Dedifferentiated amniotic fluid mesenchymal stem cell (primary cell): ENCODE measurements at regions not wholly inside any gene's neighbourhood (a gene's known extent, or its start where the extent isn't known, plus 50 kb on each side); places are given as distances from the start of the nearest gene placed in this dataset.

ENCODE experiments used
- DNase-seq: peaks from one replicate; pipeline ENCODE4 v3.0.0-alpha.2; 2016; ENCODE audit errors: extremely low spot score

DNA sequence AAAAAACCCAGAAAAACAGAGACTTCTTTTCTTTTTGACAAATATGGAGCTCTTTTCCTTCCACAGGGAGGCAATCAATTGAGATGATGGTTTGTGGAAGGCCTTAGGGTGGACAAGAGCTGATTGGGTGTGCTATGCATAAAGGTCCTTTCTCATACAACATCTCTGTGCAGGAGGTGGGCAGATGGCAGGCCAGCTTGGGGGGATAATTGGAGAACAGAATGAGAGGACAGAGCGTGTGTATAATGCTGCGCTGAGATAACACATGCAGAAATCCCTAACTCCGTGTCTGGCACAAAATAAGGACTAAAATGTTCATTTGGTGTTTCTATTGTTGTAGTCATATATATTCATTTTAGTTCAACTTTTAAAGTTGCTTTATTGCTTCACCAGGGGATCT is 159.0 kb upstream of the MEF2C start:
- no peak for DNase-seq

DNA sequence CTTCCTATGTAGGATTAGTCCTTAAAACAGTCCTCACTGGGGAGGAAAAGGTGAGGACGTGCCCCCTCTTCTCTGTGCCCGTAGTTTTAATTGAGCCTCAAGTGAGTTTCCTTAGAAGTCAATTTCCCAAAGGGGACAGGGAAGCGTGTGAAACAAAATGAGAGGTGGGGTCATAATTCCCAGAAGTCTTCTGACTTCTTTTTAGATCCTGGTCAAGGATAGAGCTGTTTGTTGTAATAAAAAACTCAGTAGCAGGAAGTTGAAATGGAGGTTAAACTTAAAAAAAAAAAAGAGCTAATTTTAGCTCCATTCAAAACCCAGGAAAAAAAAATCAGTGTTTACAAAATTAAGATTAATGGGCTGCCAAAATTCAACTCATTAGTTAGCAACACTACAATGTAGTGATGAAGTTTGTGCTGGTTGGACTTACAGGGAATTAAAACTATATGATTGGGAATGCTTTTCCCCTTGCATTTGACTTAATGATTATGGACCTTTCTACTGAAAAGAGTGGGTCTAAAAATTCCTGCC is 158.3 kb upstream of the MEF2C start:
- DNase-seq: no peak

DNA sequence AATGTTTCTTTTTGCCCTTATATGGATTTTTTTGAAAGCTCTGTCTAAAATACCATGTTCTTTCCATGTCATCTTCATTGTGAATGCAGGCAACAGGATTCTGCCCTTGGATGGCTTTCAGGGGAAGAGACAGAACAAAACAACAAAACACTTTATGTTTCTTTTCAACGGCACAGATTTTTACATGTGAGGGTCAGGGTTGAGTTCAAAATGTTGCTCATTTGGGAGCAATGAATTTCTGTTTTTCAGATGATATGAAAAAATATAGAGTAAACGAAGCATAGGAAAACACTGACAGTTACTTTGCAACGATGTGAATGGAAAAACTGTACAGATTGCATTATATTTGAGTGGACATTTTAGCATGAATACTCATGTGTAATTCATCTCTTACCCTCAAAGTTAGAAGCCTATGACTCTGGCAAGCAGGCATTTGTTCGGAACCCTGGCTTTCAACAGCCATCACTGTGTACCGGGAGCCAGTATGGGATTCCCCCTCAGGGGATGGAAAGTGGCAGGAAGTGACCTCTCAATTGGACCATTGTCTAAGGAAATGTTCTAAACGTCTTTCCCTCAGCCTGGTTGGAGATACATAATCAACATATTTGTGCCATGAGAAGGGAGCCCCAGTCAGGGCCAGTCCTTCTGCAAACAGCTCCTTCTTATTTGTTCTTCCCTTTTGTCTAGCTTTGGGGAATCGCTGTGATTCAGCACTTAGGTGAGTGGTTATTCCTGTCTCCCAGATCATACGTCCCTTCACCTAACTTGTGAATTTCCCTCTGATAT is 153.9 kb upstream of the MEF2C start:
- DNase-seq: no peak

DNA sequence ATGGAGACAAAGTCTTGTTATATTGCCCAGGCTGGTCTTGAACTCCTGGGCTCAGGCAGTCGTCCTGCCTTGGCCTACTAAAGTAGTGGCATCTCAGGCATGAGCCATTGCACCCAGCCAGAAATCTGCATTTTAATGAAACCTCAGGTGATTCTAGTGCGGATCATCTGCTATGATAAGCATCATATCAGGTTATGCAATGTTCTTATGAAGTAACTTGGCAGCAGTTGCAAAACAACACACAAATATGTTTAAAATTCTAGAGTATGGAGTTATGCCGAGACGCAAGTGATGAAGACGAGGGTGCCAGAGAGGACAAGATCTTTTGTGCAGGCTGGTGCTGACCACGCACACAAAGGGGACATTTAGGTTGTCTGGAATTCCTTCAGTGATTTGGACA is 153.2 kb upstream of the MEF2C start:
- no peak for DNase-seq

DNA sequence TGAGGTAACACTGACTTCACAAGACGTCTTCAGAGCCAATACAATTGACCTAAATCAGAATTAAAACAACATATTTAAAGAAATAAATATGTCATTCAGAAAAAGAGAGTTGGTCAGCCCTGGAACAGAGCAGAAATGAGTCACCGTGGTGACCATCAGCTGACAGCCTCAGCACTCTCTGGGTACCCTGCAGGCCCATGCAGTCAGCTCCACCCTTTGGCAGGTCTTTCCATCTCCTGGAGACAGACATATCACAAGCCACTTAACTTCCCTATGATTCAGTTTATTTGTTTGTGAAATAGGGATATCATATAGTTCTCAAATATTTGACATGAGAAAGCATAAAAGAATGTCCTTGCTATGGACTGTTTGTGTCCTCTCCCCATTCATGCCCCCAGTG is 151.6 kb upstream of the MEF2C start:
- peak; percentile 47 for DNase-seq

DNA sequence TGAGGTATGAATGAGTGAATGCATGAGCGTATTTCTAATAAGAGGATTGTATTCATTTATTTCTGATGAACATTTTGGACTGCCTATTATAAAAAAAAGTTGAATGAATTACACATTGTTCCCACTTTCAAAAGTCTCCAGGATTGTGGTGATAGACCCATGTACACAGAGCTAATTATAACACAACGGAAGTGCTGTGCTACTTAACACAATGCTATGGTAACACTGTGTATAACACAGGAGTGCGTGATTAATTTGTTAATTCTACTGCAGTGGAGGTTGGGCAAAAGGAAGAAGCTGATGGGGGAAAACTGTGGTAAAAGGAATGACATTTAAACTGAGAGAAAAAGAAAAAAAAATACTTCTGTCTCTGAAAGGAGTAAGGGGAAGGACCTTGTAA is 147.8 kb upstream of the MEF2C start:
- DNase-seq: no peak

DNA sequence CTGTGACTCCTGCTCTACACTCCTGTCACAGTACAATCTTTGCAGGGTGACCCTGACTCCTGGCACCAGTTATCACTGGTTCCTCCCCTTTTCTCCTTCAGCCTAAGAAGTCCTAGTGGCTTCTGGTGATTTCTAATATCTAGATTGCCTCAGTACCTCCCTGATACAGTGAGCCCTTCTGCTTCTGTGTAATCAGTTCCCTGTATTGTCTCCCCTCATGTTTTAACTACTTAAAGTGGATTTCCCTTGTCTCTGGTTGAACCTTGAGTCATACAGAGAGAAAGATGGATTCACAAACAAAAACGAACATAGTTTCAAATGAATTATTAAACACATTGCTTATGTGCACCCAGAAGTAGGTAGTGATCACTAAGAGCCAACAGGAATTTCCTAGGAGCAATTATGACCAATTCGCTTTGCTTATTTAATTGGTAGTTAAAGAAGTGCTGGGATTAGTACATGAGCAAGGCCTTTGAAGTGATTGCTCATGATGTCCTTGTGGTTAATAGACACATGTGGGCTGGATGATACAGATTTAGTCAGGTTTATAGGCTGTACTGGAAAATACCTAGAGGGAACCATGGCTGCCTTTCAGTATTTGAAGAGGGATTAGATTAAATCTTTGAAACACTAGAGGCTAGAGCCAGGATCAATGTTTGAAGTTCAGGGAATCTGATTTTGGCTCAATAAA is 145.8 kb upstream of the MEF2C start:
- no peak for DNase-seq

DNA sequence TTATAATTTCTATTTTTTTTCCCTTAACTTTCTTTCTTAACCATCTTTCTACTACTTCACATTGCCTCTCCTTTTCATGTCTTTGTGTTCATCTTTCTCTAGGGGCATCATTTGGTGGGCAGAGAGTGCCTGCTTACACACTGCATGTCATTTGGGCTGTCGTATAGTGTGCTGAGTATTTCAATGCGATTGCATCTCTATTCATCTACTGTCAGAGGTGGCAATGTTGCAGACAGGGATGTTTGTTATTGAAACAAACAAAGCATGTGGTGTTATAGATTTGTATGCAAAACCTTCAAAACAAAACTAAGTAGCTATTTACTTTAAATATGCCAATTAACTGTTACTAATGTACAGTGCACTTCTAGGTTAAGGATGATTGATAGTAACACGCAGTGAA is 141.1 kb upstream of the MEF2C start:
- no peak for DNase-seq

DNA sequence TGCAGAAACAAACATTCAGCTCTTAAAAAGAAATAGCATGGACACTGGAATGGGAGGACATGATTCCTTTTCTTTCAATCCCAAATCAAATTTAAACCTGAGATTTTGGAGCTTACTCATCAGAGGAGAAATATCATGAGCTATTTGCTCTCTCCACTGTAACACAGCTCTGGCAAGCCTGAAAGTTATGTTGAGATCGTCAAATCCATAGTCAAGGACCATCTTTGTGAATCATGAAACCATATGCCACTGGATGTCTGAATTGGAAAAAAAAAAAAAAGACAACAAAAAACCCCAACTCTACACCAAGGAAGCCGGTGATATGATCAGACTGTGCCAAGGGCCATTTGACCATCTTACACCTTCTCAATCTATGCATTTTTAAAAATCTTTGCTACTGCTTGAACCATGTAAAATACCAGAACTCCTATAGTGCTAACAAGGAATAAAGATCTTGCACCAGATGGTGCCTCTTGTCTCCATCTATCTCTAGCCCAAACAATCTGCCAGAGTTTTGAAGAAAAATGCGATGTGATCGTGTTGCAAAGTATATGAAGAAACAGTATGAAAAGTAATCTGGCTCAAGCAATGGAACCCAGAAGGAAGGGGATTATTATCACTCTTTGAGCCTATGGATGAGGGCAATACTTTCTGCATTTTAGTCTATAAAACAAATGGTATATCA is 138.1 kb upstream of the MEF2C start:
- no peak for DNase-seq

DNA sequence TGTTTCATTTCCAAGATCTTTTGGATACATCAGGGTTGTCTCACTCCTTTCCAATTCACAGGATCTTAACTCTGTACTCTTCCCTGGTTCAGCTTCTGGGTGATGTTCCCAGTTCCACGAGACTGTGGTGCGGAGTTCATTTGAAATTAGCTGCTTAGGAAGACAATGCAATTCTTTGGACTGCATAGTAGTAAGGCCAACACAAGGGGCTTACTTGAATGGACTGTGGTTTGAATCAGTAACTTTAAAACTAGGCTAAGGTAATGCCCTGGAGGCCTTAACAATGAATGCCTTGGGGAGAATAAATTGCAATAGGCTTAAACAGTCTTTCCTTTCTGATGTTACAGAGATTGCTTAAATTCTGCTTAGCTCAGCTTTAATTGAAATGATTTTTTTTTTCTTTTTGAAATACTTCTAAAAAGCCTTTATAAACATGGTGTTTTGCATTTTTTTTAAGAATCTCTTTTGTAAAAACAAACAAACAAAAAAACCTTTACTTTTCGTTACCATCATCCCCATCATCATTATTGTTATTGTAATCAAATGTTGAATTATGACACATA is 133.8 kb upstream of the MEF2C start:
- no peak for DNase-seq

DNA sequence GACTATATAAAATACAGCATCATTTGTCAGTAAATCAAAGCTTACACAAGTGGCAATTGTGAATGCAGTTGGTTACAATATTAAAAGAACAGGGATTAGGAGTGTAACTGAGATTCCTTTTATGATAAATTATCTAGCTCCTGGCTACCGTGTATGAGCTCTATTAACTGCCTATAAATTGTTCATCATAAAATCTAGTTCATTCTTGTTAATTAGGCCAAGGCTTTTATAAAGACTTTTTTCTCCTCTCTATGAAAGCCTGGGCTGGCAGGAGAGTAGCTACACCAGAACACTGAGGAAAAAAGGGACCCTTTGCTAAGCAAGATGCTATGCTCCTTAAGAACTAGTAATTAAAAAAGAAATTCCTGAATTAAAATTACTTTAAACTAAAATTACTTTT is 132.4 kb upstream of the MEF2C start:
- DNase-seq: no peak

DNA sequence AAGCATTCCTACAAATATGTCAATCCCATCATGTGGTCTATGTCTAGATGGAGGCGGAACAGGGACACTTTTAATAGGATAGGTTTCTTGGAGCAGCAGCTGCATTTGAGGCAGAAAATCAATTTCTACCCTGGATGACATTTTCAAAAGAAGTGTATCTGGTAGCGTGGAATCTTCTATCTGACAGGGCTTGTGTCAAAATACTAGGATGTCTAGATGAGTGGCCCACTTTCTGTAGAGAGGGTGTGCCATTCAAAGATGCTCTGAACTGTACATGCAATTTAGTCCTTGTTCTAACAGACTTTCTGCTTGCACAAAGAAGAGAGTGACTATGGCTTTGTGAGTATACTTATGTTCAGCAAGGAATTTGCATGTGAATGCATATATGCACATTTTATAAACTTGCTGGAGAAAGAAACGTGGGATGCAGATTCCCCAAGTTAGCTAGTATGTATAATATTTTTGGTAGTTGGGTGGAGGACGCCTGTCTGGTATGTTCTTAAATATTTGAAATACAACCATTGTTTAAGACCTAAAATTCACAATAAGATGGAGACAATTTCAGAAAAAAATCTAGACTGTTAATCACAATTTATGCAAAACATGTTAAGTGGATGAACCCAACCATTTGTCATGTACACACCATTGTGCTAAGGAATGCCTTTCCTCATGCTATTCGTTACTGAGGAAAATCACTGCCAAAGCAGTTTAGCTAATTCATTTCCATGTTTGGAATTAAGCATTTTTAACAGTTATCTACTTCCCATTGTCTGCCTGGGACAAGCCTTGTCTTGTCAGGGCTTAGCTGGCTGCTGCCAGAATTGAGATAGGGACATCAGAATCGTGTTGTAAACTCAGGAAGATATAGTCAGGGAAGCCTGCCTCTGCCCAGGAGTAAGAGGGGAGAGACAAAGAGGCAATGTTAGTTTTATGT is 129.1 kb upstream of the MEF2C start:
- no peak for DNase-seq

DNA sequence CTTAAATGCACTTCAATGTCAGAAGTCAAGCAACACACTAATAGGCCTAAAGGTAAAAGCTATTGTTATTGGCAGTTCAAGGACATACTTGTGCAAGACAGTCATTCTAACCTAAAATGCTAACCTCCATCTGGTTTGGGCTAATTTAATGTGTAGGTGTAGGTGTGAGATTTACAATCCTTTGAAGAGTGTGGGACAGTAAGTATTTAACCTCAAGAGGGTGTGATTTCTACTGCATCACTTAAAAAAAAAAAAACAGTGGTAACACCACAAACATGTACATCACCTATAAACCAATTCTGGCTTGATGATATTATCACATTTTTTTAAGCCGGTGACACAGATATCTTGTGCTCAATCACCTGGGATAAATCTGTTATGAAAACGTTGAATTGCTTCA is 127.5 kb upstream of the MEF2C start:
- DNase-seq: no peak

DNA sequence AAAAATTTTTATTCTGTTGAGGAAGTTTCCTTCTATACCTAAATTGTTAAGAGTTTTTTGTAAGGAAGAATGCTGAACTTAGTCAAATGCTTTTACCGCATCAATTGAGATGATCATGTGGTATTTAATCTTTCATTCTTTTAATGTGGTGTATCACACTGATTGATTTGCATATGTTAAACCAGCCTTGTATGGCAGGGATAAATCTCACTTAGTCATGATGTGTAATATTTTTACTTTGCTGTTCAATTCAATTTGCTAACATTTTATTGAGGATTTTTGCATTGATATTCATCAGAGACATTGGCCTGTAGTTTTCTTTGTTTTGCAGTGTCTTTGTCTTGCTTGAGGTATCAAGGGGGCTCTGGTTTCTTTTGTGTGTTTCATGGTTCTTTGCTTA is 125.3 kb upstream of the MEF2C start:
- no peak for DNase-seq

DNA sequence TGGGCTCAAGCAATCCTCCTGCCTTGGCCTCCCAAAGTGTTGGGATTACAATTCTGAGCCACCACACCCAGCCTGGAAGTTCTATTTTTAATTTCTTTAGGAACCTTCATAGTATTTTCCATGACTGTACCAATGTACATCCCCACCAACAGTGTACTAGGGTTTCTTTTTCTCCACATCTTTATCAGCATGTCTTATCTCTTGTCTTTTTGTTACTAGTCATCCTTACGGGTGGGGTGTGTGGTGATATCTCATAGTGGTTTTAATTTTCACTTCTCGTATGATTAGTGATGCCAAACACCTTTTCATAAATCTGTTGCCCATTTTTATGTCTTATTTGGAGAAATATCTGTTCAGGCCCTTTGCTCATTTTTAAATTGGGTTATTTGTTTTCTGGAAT is 123.0 kb upstream of the MEF2C start:
- no peak for DNase-seq

DNA sequence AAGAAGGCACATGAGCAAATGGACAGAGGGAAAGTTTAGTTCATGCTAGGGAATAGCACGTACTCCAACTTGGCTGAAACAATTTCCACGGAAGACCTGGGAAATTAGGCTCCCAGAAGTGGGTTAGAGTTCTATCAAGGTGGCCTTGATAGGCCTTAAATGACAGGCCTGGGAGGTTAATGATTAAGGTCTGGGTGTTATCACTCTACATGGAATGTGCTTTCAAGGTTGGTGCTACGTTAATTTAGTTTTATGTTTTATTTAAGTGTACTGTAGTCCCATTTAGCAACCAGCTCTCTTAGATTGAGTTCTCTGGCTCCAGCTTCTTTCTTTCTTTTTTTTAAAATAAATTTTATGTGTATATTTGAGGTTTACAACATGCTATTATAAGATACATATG is 121.4 kb upstream of the MEF2C start:
- DNase-seq: no peak

DNA sequence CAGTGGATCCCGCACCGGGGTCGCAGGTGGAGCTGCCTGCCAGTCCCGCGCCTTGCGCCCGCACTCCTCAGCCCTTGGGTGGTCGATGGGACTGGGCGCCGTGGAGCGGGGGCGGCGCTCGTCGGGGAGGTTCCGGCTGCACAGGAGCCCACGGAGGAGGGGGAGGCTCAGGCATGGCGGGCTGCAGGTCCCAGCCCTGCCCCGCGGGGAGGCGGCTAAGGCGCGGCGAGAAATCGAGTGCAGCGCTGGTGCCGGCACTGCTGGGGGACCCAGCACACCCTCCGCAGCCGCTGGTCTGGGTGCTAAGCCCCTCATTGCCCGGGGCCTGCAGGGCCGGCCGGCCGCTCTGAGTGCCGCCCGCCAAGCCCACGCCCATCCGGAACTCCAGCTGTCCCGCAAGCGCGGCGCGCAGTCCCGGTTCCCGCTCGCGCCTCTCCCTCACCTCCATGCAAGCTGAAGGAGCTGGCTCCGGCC is 120.6 kb upstream of the MEF2C start:
- DNase-seq: no peak

DNA sequence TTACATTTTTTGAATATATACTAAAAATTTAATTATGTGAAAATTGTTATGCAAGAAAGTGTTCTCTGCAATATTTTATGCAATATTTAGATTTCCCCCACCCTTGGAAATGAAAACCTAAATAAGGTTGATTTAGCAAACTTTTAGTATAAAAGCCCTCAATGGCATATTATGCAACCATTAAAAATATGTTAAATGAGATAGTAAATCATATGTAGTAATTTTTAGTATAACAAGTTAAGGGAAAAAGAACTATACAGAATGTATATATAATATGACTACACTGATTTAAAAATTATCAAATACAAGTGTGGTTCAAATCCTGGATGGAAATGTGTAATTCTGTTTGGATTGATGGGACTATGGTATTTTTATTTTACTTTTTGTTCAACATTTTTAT is 116.9 kb upstream of the MEF2C start:
- DNase-seq: no peak

DNA sequence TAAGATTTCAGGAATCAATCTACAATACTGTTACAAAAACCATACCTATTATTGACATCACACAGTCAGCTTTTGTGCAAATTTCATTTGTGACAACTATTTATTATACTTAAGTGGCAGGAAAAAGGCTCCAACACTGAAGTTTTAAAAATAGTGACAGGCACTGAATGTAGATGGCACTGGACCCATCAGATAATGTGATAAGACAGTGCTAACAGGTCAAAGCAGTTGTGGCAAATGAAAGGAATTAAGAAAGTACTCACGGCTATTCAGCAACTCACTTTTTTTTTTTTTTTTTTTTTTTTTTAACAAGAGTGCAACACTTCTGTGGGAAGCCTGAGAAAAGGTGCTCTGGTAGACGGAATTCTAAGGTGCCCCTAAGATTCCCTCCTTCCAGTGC is 115.0 kb upstream of the MEF2C start:
- no peak for DNase-seq

DNA sequence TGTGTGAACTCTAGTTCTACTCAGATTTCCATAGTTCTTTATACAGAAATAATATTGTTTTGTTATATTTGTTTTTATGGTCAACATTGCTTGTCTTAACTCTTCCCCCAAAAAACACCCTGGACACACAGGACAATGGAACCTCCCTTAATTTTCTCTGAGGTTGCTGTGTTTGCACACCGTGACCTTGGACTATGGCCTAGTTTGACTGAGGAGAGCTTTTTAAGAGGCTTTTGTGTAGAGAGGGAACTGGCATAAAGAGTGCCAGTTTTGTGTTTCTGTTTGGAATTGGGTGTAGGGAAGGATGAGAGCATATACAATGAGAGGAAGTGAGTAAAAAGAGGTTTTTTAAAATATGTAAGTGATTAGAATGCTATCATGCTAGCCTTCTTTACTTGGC is 101.1 kb upstream of the MEF2C start:
- no peak for DNase-seq

DNA sequence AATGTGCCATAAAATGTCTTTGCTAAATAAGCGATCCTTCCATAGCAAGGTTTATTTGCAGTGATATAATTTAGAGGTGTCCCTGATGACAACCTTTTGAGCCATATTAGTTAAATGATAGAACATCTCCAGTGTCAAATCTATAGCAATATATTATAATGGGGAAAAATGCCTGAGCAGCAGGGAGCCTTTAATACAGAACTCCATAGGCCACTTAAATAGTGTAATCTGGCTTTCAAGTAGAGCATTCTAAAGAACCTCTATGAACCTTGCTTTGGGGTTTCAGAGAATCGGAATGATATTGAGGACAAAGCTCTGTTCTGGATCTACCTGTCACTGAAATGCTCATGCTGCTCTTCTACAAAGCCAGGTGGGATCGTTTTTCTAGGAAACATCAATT is 96.7 kb upstream of the MEF2C start:
- DNase-seq: no peak
